ENCODE measurements at regions not wholly inside any gene's neighbourhood (a gene's known extent, or its start where the extent isn't known, plus 50 kb on each side); places are given as distances from the start of the nearest gene placed in this dataset.
A peak's percentile ranks its signal among the peaks of the same experiment; 100 is the strongest.

DNA sequence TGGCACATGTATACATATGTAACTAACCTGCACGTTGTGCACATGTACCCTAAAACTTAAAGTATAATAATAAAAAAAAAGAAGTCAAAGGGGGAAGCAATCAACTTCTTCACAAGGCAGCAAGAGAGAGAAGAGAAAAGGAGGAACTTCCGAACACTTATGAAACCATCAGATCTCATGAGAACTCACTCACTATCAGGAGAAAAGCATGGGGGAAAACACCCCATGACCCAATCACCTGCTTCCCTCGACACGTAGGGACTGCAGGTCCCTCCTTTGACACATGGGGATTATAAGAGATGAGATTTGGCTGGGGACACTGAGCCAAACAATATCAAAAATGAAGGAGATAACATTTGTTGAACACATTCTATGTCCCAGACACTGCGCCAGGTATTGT lies 94.8 kb upstream of the PHACTR1 start:
- Mint-ChIP-seq H3K27ac (no peak overlapping the region), H3K27me3 (peaks cover 10% of the 10 kb centered on the region), H3K9me3 (ENCODE audit: insufficient read depth) (no peaks in the 10 kb centered on the region), H3K4me3 (no peak overlapping the region), H3K4me1 (peaks cover 20% of the 10 kb centered on the region)
- Histone ChIP-seq H4K20me1 (ENCODE audit: control insufficient read depth, insufficient read depth, low read length, poor library complexity, severe bottlenecking) (no peaks in the 10 kb centered on the region), H3K27ac (ENCODE audit: low read length in 2 of 2) (no peak overlapping the region), H3K4me1 (ENCODE audit: control insufficient read depth in 2 of 2, insufficient read depth in 2 of 2, low read length in 2 of 2) (no peaks in the 10 kb centered on the region), H3K9me3 (ENCODE audit: control extremely low read depth in 1 of 3, control insufficient read depth in 2 of 3, insufficient read depth in 1 of 3, low read length in 2 of 3) (no peaks in the 10 kb centered on the region), H3K4me2 (replicated peaks; ENCODE audit: low read depth, low read length, poor library complexity, severe bottlenecking) (no peak overlapping the region), H3K27me3 (replicated peaks in 1 of 4; ENCODE audit: control extremely low read depth in 1 of 4, control insufficient read depth in 3 of 4, insufficient read depth in 4 of 4, low read length in 3 of 4) (no peaks in the 10 kb centered on the region), H3K9ac (ENCODE audit: low read length) (no peak overlapping the region), H3K79me2 (ENCODE audit: control insufficient read depth, insufficient read depth, low read length) (no peaks in the 10 kb centered on the region), H2AFZ (ENCODE audit: insufficient read depth, low read depth, low read length, poor library complexity, severe bottlenecking) (no peak overlapping the region), H3K4me3 (ENCODE audit: control extremely low read depth in 1 of 5, extremely low read depth in 1 of 5, insufficient read depth in 1 of 5, low read depth in 2 of 5, low read length in 4 of 5) (no peak overlapping the region), H3K36me3 (replicated peaks in 1 of 2; ENCODE audit: control extremely low read depth in 1 of 2, control insufficient read depth in 1 of 2, extremely low read depth in 1 of 2, insufficient read depth in 2 of 2, low read length in 1 of 2) (no peaks in the 10 kb centered on the region)
- ChIA-PET CTCF (no interaction called here), POLR2A (no interaction called here)
- WGBS (ENCODE audit: insufficient coverage): no CpG with 5 or more reads among the region's 5 CpGs
- intact Hi-C loops (cut with micrococcal nuclease): no loop called here
- DNase-seq: peak; percentile 29
- ATAC-seq (ENCODE audit: low read depth): no peak
- TF ChIP-seq EZH2 (IDR thresholded peaks at IDR 0.05; ENCODE audit: borderline replicate concordance, insufficient read depth, low read depth, low read length, poor library complexity, severe bottlenecking): no peak
- TF ChIP-seq, protein P1, sequence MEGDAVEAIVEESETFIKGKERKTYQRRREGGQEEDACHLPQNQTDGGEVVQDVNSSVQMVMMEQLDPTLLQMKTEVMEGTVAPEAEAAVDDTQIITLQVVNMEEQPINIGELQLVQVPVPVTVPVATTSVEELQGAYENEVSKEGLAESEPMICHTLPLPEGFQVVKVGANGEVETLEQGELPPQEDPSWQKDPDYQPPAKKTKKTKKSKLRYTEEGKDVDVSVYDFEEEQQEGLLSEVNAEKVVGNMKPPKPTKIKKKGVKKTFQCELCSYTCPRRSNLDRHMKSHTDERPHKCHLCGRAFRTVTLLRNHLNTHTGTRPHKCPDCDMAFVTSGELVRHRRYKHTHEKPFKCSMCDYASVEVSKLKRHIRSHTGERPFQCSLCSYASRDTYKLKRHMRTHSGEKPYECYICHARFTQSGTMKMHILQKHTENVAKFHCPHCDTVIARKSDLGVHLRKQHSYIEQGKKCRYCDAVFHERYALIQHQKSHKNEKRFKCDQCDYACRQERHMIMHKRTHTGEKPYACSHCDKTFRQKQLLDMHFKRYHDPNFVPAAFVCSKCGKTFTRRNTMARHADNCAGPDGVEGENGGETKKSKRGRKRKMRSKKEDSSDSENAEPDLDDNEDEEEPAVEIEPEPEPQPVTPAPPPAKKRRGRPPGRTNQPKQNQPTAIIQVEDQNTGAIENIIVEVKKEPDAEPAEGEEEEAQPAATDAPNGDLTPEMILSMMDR (IDR thresholded peaks at IDR 0.05): no peak

DNA sequence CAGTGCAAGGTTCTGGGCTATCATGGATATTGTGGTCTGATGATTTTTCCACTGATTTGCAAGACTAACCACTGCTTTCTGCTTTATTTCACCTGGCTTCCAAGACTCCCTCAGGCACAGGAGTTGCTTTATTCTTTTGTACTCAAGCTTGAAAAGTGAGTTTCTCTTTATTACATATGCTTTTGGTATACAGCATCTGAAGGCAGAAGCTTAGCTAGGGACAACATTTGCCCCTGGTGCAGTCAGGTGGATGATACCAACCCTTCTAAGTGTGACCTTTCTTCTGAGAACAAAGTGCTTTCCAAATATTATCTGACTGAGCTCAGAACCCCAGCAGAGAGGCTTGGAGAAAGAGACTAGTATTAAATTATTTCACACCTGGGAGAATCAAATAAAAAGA lies 94.0 kb upstream of the PHACTR1 start:
- Mint-ChIP-seq H3K4me1 (peaks cover 20% of the 10 kb centered on the region), H3K4me3 (no peak overlapping the region), H3K27ac (no peak overlapping the region), H3K9me3 (ENCODE audit: insufficient read depth) (no peaks in the 10 kb centered on the region), H3K27me3 (peaks cover 10% of the 10 kb centered on the region)
- no peak overlapping the region for H3K27ac ChIP-seq (ENCODE audit: low read length in 2 of 2)
- CTCF ChIA-PET: interaction anchor here (0.6 kb wide), 1 partner anchor 1775 kb away, joined by 3 read pairs; no protein-coding TSS in a partner anchor
- POLR2A ChIA-PET: no interaction called here
- no peaks in the 10 kb centered on the region for H3K4me1 ChIP-seq (ENCODE audit: control insufficient read depth in 2 of 2, insufficient read depth in 2 of 2, low read length in 2 of 2)
- intact Hi-C loops (cut with micrococcal nuclease): no loop called here
- H3K9me3 ChIP-seq (ENCODE audit: control extremely low read depth in 1 of 3, control insufficient read depth in 2 of 3, insufficient read depth in 1 of 3, low read length in 2 of 3): no peaks in the 10 kb centered on the region
- H4K20me1 ChIP-seq (ENCODE audit: control insufficient read depth, insufficient read depth, low read length, poor library complexity, severe bottlenecking): no peaks in the 10 kb centered on the region
- H3K36me3 ChIP-seq (replicated peaks in 1 of 2; ENCODE audit: control extremely low read depth in 1 of 2, control insufficient read depth in 1 of 2, extremely low read depth in 1 of 2, insufficient read depth in 2 of 2, low read length in 1 of 2): no peaks in the 10 kb centered on the region
- ATAC-seq (ENCODE audit: low read depth) (no peak), DNase-seq (no peak)
- no peak overlapping the region for H3K9ac ChIP-seq (ENCODE audit: low read length)
- H3K4me2 ChIP-seq (replicated peaks; ENCODE audit: low read depth, low read length, poor library complexity, severe bottlenecking): no peak overlapping the region
- no peak overlapping the region for H2AFZ ChIP-seq (ENCODE audit: insufficient read depth, low read depth, low read length, poor library complexity, severe bottlenecking)
- H3K27me3 ChIP-seq (replicated peaks in 1 of 4; ENCODE audit: control extremely low read depth in 1 of 4, control insufficient read depth in 3 of 4, insufficient read depth in 4 of 4, low read length in 3 of 4): no peaks in the 10 kb centered on the region
- no peak for TF ChIP-seq EZH2 (IDR thresholded peaks at IDR 0.05; ENCODE audit: borderline replicate concordance, insufficient read depth, low read depth, low read length, poor library complexity, severe bottlenecking)
- TF ChIP-seq, protein P1 (IDR thresholded peaks at IDR 0.05): no peak
- no peaks in the 10 kb centered on the region for H3K79me2 ChIP-seq (ENCODE audit: control insufficient read depth, insufficient read depth, low read length)
- no peak overlapping the region for H3K4me3 ChIP-seq (ENCODE audit: control extremely low read depth in 1 of 5, extremely low read depth in 1 of 5, insufficient read depth in 1 of 5, low read depth in 2 of 5, low read length in 4 of 5)
